ENCODE measurements at regions not wholly inside any gene's neighbourhood (a gene's known extent, or its start where the extent isn't known, plus 50 kb on each side); places are given as distances from the start of the nearest gene placed in this dataset.
"Not testable (repeated sequence)": the region's sequence is repeated elsewhere in the genome, so short reads cannot be mapped to it uniquely, and the experiment has no call there.

- no peak for DNase-seq (ENCODE audit: low read depth in 2 of 3, low spot score in 1 of 3)
These were observed 212.4 kb upstream of the TTC29 start for GRCh38 chr4:147157860-147158701.

- DNase-seq (ENCODE audit: low read depth in 2 of 3, low spot score in 1 of 3) = peak in 1 of 3 donors; percentile 11
These were observed 215.3 kb upstream of the TTC29 start for GRCh38 chr4:147160908-147161513.

GRCh38 chr4:147163311-147163710, 217.6 kb upstream of the TTC29 start:
- no peak for DNase-seq (ENCODE audit: low read depth in 2 of 3, low spot score in 1 of 3)

- not testable (repeated sequence) for DNase-seq (ENCODE audit: low read depth in 2 of 3, low spot score in 1 of 3)
These were observed 222.5 kb upstream of the TTC29 start for GRCh38 chr4:147168200-147168599.

GRCh38 chr4:147173322-147173721, 227.7 kb upstream of the TTC29 start:
- DNase-seq (ENCODE audit: low read depth in 2 of 3, low spot score in 1 of 3) = no peak

DNA sequence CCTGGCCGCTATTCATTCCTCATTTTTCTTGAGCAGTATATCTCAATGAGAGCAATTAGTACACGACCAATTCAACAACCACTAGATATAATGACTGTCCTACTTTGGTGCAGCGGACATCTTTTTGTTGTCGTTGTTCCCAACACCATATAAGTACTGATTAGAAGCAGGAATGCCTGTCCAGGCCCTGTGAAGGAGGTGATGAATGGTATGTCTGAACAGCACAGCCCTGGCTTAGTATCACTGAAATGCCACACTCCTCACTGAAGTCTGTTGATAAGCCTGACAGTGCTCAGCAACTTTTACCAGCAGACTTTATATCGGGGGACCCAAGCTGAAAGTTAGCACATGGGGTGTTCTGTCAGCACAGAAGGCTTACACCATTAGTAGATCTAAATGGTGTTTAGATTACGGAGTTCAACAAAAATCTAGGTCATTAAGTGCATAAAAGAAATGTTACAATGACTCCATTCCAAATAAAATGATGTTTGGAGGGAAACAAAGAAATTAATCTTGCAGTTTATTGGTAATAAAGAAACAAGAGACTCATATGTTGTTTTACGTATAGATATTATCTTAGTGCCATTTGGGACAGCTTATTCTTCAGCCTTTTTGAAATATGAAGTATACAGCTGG, 228.3 kb upstream of the TTC29 start:
- no peak for DNase-seq (ENCODE audit: low read depth in 2 of 3, low spot score in 1 of 3)

DNA sequence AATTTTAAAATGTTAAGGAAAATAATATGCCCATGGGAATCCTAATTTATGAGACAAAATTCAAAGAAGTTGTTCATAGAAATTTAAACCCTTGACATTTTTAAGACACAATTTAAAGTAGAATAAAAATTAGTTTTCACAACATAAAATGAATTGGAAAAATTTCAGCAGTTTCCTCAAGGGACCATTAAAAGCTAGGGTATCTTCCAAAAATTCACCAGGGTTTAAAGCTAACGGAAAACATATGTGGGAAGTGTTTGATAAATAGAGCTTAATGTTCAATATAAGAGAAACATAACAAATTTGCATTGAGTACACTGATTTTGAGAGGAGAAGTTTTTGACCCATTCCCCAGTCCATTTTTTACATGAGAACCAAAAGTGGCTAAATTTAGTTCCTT, 228.9 kb upstream of the TTC29 start:
- no peak for DNase-seq (ENCODE audit: low read depth in 2 of 3, low spot score in 1 of 3)

DNA sequence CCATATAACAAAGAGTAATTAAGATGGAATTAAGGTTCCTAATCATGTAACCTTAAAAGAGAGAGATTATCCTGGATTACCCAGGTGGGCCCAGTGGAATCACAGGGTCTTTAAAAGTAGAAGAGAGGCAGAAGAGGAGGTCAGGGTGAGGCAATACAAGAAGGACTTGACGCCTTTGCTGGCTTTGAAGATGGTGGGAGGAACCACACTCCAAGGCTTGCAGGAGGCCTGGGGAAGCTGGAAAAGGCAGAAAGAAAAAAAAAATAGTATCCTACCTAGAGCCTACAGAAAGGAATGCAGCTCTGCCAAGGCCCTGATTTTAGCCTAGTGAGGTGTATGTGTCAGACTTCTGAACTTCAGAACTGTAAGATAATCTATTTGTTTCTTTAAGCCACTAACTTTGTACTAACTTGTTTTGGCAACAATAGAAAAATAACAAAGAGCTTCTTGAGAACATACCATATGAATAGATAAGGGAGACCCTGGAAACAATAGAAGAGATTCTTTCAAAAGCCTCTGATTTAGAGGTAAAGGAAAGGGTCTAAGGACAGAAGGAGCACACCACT, 229.9 kb upstream of the TTC29 start:
- DNase-seq (ENCODE audit: low read depth in 2 of 3, low spot score in 1 of 3) = no peak

GRCh38 chr4:147182041-147182440, 236.4 kb upstream of the TTC29 start:
- DNase-seq (ENCODE audit: low read depth in 2 of 3, low spot score in 1 of 3) = no peak

DNA sequence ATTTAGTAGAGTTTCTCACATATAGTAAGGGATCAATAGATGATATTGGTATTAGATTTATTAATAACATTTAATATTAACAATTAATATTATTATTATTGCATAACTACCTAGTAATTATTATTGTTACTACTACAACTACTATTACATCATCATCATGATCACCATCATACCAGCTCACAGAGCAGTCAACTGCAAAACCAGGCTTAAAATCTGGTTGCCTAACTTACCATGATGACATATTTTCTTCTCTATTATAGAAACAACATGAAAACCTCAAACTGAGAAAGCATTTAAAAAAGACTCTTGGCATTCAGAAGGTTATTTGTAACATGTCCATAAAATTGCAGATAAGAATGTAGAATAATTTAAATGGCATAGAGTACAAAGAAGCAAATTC, 247.0 kb upstream of the TTC29 start:
- no peak for DNase-seq (ENCODE audit: low read depth in 2 of 3, low spot score in 1 of 3)

- no peak for DNase-seq (ENCODE audit: low read depth in 2 of 3, low spot score in 1 of 3)
These were observed 248.4 kb upstream of the TTC29 start for GRCh38 chr4:147194114-147194513.

- DNase-seq (ENCODE audit: low read depth in 2 of 3, low spot score in 1 of 3) = no peak
These were observed 248.9 kb upstream of the TTC29 start for GRCh38 chr4:147194604-147195003.

DNA sequence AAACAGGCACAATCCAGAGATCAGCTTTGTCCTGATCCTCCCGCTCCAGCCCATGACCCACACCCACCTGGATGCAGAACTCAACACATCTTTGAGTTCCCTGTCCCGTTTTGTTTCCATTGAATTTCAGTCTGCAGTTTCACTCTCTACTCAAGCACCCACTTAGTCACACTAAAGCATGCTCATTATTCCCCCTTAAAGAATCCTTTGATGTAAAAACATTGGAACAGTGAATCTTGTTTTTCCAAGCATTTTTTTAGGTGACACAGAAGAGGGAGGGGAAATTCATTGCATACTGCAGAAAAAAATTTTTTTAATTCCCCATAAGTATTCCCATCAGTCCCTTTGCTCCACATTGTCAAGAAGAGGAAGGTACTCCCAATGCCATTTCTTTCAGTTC, 249.7 kb upstream of the TTC29 start:
- no peak for DNase-seq (ENCODE audit: low read depth in 2 of 3, low spot score in 1 of 3)

DNA sequence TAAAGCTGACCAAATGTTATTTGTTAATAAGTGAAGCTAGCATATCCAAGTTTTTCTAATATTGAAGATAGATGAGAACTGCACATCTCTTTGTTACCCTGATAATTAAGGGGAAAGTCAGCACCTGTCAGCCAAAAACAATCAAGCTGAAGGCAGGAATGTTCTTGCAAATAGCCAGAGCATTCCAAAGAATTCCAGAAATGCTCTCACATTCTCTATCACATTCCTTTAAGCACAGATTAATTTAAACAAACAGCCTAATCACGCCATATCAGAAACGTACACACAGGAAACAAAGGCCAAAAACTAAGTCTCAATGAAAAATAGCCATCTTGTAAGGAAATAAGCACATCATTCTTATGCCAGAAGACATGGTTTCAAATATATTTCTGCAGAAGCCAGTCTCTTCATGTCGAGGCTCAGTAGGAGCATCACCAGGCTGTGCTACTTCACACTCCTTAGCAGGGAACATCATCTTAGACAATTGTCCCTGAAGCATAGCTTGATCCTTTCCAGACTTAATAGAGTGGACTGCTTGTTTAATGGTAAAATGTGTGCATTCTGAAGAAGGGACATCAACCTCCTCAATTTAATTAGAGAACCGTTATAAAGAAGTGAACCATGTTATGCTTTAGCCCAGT, 252.9 kb upstream of the TTC29 start:
- DNase-seq (ENCODE audit: low read depth in 2 of 3, low spot score in 1 of 3) = no peak

GRCh38 chr4:147201016-147201415, 255.4 kb upstream of the TTC29 start:
- DNase-seq (ENCODE audit: low read depth in 2 of 3, low spot score in 1 of 3) = no peak

GRCh38 chr4:147206807-147207206, 261.1 kb upstream of the TTC29 start:
- DNase-seq (ENCODE audit: low read depth in 2 of 3, low spot score in 1 of 3) = no peak

DNA sequence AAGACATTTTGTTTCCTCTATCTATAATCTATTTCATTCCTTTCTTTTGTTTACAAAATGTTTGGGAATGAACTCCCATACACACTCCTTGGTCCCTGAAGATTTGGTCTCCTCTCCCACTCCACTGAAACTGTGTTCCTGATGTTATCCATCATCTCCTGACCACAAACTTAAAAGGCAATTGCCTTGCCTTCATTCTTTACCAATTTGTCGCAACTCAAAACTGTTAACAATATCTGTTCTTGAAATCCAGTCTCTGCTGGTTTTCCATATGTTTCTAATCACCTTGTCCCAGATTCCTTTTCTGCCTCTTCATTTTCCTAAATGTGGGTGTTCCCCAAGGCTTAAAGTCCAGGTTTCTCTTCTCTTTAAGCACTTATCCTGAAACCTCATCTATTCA, 262.2 kb upstream of the TTC29 start:
- DNase-seq (ENCODE audit: low read depth in 2 of 3, low spot score in 1 of 3) = no peak

DNA sequence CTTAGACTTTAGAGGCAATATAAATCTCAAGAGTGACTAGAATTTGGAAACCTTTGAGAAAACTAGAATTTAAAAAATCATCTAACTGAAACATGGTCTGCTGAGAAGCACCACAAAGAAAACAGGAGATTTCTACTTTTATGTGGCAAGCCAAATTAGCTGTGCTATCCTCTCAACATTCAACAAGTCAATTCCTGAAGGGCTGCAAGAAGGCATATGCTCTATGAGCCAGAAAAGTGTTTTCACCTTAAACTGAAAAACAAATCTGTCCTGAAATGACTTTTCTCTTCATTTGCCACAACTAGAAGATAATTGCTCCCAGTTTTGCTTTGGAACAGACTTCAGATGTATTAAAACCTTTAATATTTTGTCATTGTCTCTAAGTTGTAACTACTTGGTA, 263.2 kb upstream of the EDNRA start:
- DNase-seq (ENCODE audit: low read depth in 2 of 3, low spot score in 1 of 3) = no peak

DNA sequence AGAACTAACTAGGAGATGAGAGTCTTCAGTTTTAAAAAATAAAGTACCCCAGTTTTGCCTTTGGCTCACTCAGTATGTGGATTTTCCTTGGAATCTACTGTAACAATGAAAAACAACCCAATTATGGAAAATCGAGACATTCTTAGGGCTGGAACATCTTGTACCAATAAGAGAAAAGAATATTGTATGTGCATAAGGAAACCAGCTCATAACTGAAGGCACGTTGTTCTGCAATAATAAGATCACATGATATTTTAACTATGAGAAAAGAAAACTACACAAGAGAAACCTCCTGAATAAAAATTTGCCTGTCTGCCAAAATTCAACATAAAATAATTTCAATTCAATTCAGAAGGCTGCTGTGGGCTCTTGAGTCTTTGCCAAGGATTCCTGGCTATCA, 261.8 kb upstream of the EDNRA start:
- DNase-seq (ENCODE audit: low read depth in 2 of 3, low spot score in 1 of 3) = no peak

GRCh38 chr4:147220833-147221232, 260.1 kb upstream of the EDNRA start:
- DNase-seq (ENCODE audit: low read depth in 2 of 3, low spot score in 1 of 3) = no peak

DNA sequence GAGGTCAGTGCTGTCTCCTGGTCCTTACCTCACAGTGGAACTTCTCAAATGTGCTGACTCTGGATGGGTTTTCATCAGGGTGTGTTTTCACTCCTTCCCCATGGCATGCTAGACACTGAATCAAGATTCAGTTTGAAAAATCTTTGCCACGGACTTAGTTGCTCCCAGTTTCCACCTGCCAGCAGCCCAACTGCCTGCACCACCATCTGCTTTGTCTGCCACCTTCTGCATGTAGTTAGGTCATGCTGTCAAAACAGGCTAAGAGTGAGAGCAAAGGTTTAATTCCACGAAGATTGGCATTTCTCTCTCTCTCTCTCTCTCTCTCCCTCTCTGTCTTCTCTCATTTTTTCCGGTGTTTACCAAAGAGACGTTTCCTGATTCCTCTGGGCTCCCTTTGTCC, 258.0 kb upstream of the EDNRA start:
- no peak for DNase-seq (ENCODE audit: low read depth in 2 of 3, low spot score in 1 of 3)

DNA sequence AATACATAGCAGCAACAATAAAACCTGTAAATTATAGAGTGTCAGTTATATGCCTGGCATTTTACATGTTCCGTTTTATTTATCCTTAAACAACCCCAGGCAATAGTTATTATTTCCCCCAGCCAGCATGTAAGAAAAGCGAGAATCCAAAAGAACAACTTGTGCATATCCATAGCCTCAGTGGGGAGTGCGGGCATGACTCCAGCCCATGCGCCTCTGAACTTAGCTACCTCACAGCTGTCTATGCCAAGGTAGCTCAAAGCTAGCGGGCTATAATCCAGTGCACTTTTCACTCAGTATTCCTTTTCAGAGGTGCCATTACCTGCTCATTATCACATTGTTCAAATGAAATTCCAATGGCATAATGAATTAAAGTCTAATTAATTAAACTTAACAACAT, 257.3 kb upstream of the EDNRA start:
- DNase-seq (ENCODE audit: low read depth in 2 of 3, low spot score in 1 of 3) = no peak

Data from stimulated activated CD4-positive, alpha-beta T cell treated with anti-CD3 and anti-CD28 coated beads, Interleukin-12 subunit alpha, Interleukin-12 subunit beta, amount 100 ng/mL, for 48 hours (primary cell).